Erythroblast (primary cell): ENCODE measurements at regions not wholly inside any gene's neighbourhood (a gene's known extent, or its start where the extent isn't known, plus 50 kb on each side); places are given as distances from the start of the nearest gene placed in this dataset.

Experiments
- GATA1 ChIP-seq: IDR thresholded peaks from 2 replicates; pipeline ENCODE4 v1.6.1; 2011; ENCODE audit warnings: low read depth, mild to moderate bottlenecking, control low read depth, low read length, moderate library complexity
- POLR2A ChIP-seq: IDR thresholded peaks from 2 replicates; pipeline ENCODE4 v1.6.1; 2011; ENCODE audit warnings: mild to moderate bottlenecking, low read length

- TF ChIP-seq POLR2A: no peak
- no peak for TF ChIP-seq GATA1
Measured at GRCh38 chr4:8771666-8772065, 100.0 kb downstream of the HMX1 start.
